ENCODE measurements at regions not wholly inside any gene's neighbourhood (a gene's known extent, or its start where the extent isn't known, plus 50 kb on each side); places are given as distances from the start of the nearest gene placed in this dataset.

GRCh38 chr3:124557-125179 is 71.9 kb upstream of the CHL1 start:
- DNase-seq (ENCODE audit: low read depth in 1 of 2, low spot score in 1 of 2) = no peak
- no peak for TF ChIP-seq JUND (IDR thresholded peaks at IDR 0.05; ENCODE audit: low read depth)
- in situ Hi-C loops (cut with HindIII; ENCODE audit: low pct_unique_long_range_greater_than_20kb, low sequenced_read_pairs) = no loop called here

DNA sequence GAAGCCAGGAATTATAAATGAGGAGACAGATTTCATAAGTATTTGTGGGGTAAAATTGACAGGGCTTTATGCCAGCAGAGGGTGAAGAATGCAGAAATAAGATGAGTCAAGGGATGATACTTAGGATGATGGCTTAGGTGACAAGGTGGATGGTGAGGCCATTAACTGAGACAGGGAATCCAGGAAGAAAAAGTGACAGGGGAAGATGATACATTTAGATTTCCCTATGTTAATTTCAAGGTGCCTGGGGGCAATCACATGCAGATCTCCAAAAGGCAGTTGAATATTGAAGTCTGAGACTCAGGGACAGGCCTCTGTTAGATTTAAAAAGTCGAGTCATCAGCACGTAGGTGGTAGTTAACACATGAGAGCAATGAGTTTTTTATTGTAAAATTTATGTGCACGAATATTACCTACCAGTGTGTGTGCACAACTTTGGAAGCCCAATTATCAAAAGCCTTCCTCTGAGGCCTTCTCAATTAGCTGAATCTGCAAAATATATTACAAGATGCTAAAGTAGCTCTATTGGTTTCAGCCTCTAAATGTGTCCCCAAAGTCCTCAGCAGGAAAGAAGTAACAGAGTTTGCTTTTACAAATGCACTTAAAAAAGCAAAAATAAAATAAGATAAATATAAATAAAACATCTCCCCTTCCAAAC is 67.9 kb upstream of the CHL1 start:
- in situ Hi-C loops (cut with HindIII; ENCODE audit: low pct_unique_long_range_greater_than_20kb, low sequenced_read_pairs) = no loop called here
- DNase-seq (ENCODE audit: low read depth in 1 of 2, low spot score in 1 of 2) = no peak
- no peak for TF ChIP-seq JUND (IDR thresholded peaks at IDR 0.05; ENCODE audit: low read depth)

DNA sequence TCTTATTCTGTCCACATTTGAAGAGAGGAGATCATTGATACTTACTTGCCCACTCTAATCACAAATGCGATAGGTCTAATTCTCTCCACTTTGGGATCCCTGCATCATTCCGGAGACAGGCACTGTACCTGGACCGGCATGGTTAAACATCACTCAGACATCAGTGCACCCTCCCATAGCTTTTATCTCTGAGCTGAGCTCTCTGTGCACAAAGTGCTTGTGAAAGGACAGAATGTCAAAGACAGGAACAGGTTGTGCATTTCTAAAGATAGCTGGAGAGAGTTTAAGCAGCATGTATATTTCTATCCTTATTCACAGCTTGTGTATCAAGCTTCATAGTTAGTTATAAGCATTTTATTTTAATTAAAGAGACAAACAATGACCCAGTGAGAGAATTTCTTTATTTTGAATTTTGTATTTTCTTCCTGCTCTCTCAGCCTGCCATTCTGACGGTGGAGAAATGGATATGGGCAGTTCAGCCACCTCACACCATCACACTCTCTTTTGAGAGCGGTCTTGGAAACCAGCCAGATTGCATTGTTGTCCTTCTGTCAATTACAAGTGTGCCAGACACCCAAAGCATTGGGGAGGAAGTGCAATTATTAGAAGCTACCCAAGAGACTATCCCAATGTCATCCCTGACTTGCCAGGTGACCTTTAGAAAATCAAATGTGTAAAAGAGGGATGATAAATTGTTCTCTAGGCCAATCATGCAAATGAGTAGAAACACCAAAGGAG is 65.2 kb upstream of the CHL1 start:
- DNase-seq (ENCODE audit: low read depth in 1 of 2, low spot score in 1 of 2) = no peak
- no peak for TF ChIP-seq JUND (IDR thresholded peaks at IDR 0.05; ENCODE audit: low read depth)
- in situ Hi-C loops (cut with HindIII; ENCODE audit: low pct_unique_long_range_greater_than_20kb, low sequenced_read_pairs) = no loop called here

DNA sequence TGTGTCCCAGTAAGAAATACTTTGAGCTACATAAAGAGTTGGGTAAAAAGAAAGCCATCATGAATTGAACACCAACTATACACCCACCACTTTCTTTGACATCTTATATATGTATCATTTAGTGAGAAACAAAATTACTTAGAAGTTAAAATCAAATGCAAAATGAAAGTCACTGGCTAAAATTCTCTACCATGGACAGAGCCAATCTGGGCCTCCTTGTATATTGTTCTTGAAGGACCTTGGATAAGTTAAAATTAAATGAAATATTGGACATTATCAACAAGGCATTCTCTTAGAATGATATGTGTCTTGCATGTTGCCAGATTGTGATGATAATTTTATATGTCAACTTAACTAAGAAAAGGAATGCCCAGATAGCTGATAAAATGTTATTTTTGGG is 64.2 kb upstream of the CHL1 start:
- peak in 1 of 2 experiments; percentile 26 for DNase-seq (ENCODE audit: low read depth in 1 of 2, low spot score in 1 of 2)
- TF ChIP-seq JUND (IDR thresholded peaks at IDR 0.05; ENCODE audit: low read depth) = no peak
- in situ Hi-C loops (cut with HindIII; ENCODE audit: low pct_unique_long_range_greater_than_20kb, low sequenced_read_pairs) = no loop called here

DNA sequence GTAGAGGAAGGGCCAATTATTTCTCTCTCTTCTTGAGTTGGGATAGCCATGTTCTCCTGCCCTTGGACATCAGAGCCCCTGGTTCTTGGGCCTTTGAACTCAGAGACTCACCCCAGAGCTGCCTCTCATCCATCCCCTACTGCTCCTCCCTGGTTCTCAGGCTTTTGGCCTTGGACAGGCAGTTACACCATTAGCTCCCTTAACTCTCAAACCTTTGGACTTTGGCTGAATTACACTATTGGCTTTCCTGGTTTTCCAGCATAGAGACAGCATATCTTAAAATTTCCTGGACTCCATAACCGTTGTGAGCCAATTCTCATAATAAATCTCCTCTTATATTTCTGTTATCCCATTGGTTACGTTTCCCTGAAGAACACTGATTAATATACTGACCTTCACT is 63.7 kb upstream of the CHL1 start:
- in situ Hi-C loops (cut with HindIII; ENCODE audit: low pct_unique_long_range_greater_than_20kb, low sequenced_read_pairs) = no loop called here
- TF ChIP-seq JUND (IDR thresholded peaks at IDR 0.05; ENCODE audit: low read depth) = no peak
- no peak for DNase-seq (ENCODE audit: low read depth in 1 of 2, low spot score in 1 of 2)

DNA sequence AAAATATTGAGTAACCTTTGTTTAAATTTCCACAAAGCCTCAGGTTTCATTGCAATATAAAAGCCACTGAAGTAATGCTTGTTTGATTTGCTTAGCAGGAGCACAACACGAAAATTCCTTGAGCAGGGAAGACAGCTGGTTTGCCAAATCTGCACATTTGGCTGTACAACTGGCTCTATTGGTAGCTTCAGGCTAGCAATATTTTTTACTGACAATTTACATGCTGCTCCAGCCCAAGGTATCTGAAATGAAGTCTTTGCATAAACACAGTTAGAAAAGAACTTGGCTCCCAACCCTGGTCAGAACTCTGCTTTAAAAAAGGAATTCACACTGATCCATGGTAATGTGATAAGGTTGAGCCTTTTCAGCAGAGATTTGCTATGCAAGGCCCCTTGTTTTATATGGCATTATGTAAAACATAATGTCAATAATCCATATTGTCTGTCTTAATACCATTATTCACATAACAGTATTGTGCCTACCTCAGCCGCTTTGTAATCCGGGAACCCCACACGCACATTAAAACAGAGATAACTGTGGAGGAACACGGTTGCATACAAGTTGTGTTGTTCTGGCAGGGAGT is 55.7 kb upstream of the CHL1 start:
- no peak for TF ChIP-seq JUND (IDR thresholded peaks at IDR 0.05; ENCODE audit: low read depth)
- in situ Hi-C loops (cut with HindIII; ENCODE audit: low pct_unique_long_range_greater_than_20kb, low sequenced_read_pairs) = no loop called here
- DNase-seq (ENCODE audit: low read depth in 1 of 2, low spot score in 1 of 2) = no peak

All from T47D (cell line).